Naive B cell (primary cell): ENCODE measurements at regions not wholly inside any gene's neighbourhood (a gene's known extent, or its start where the extent isn't known, plus 50 kb on each side); places are given as distances from the start of the nearest gene placed in this dataset.

Experiments used
- ATAC-seq, 2 donors: fragments of 150-1000 bp; cut with Tn5 transposase; 2 replicates each; pipeline ENCODE4 v1.10.0; 2021; ENCODE audit warnings: low read depth in 2 of 2, mild to moderate bottlenecking in 2 of 2, moderate library complexity in 2 of 2
- DNase-seq: peaks from one replicate; pipeline ENCODE4 v3.0.0; 2022
- H3K27ac Mint-ChIP-seq, 6 donors: one replicate each; pipeline ENCODE4 v1.8.0; 2020 to 2022; ENCODE audit warnings: mild to moderate bottlenecking in 6 of 6, mixed read lengths in 6 of 6, moderate library complexity in 5 of 6, inconsistent platforms in 2 of 6
- H3K27me3 Mint-ChIP-seq, 3 donors: one replicate each; pipeline ENCODE4 v1.8.0; 2021 to 2022; ENCODE audit warnings: mixed read lengths in 3 of 3, mild to moderate bottlenecking in 1 of 3
- H3K36me3 Mint-ChIP-seq, 2 donors: one replicate each; pipeline ENCODE4 v1.8.0; 2020 to 2022; ENCODE audit warnings: mixed read lengths in 2 of 2, inconsistent platforms in 1 of 2, mild to moderate bottlenecking in 1 of 2
- H3K4me1 Mint-ChIP-seq, 3 donors: one replicate each; pipeline ENCODE4 v1.8.0; 2020 to 2022; ENCODE audit warnings: mixed read lengths in 3 of 3, inconsistent platforms in 1 of 3, mild to moderate bottlenecking in 1 of 3, moderate library complexity in 1 of 3
- H3K4me3 Mint-ChIP-seq, 8 donors: one replicate each; pipeline ENCODE4 v1.8.0; 2020 to 2022; ENCODE audit warnings: mild to moderate bottlenecking in 8 of 8, mixed read lengths in 8 of 8, moderate library complexity in 8 of 8, inconsistent platforms in 2 of 8
- H3K9me3 Mint-ChIP-seq, 7 donors: one replicate each; pipeline ENCODE4 v1.8.0; 2020 to 2022; ENCODE audit warnings: mixed read lengths in 7 of 7, mild to moderate bottlenecking in 5 of 7, inconsistent platforms in 2 of 7, moderate library complexity in 1 of 7

- H3K27ac Mint-ChIP-seq = no peak overlapping the region
- H3K27me3 Mint-ChIP-seq = peaks cover 0 to 4% (median 0%) of the 10 kb centered on the region in 3 donors
- DNase-seq (no peak), ATAC-seq (no peak)
- H3K4me1 Mint-ChIP-seq = no peaks in the 10 kb centered on the region
- H3K4me3 Mint-ChIP-seq = no peak overlapping the region
- peaks cover 7 to 18% of the 10 kb centered on the region in 2 donors for H3K36me3 Mint-ChIP-seq
- H3K9me3 Mint-ChIP-seq = peaks cover 11 to 62% (median 21%) of the 10 kb centered on the region in 7 donors
These were observed 83.8 kb upstream of the LARGE1 start for GRCh38 chr22:34004058-34004457.

GRCh38 chr22:34010259-34010658 lies 90.0 kb upstream of the LARGE1 start:
- Mint-ChIP-seq H3K4me3 (peak overlapping the region in 1 of 8 donors; percentile 48), H3K27me3 (peaks cover 4 to 16% (median 14%) of the 10 kb centered on the region in 3 donors), H3K27ac (no peak overlapping the region), H3K4me1 (no peaks in the 10 kb centered on the region), H3K9me3 (peaks cover 12 to 46% (median 24%) of the 10 kb centered on the region in 7 donors), H3K36me3 (peaks cover 7 to 9% of the 10 kb centered on the region in 2 donors)
- DNase-seq (no peak), ATAC-seq (no peak)

- H3K4me3 Mint-ChIP-seq = no peak overlapping the region
- DNase-seq (no peak), ATAC-seq (no peak)
- no peak overlapping the region for H3K27ac Mint-ChIP-seq
- H3K36me3 Mint-ChIP-seq = peaks cover 0 to 9% of the 10 kb centered on the region in 2 donors
- H3K27me3 Mint-ChIP-seq = peaks cover 9 to 14% (median 9%) of the 10 kb centered on the region in 3 donors
- H3K9me3 Mint-ChIP-seq = peaks cover 10 to 29% (median 19%) of the 10 kb centered on the region in 7 donors
- H3K4me1 Mint-ChIP-seq = no peaks in the 10 kb centered on the region
These were observed 95.4 kb upstream of the LARGE1 start for GRCh38 chr22:34015642-34016041.

DNA sequence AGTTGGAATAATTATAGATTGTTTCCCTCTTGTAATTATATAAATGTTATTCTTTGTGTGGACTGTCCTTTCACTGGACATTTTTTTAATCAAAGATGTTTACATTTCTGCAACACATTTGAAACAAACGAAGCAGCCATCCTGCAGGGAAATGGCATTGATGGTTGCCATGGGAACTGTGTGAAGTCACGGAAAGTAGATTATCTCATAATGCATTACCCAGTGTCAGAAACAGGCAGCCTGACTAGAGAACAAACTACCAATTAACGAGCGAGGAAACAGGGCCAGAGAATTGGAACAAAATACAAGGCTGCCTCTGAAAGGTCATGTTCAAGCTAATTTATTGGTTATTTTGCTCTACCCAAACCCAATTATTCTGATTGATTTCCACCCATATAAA lies 96.9 kb upstream of the LARGE1 start:
- DNase-seq = no peak
- Mint-ChIP-seq H3K4me3 (no peak overlapping the region), H3K36me3 (peaks cover 0 to 9% of the 10 kb centered on the region in 2 donors), H3K27ac (no peak overlapping the region), H3K9me3 (peaks cover 10 to 29% (median 16%) of the 10 kb centered on the region in 7 donors), H3K4me1 (no peaks in the 10 kb centered on the region), H3K27me3 (peaks cover 7 to 16% (median 11%) of the 10 kb centered on the region in 3 donors)
- ATAC-seq = no peak

GRCh38 chr22:34019190-34019845 lies 99.0 kb upstream of the LARGE1 start:
- Mint-ChIP-seq H3K4me3 (no peak overlapping the region), H3K27ac (peak overlapping the region in 1 of 6 donors; percentile 6), H3K27me3 (peaks cover 7 to 20% (median 15%) of the 10 kb centered on the region in 3 donors), H3K36me3 (peaks cover 0 to 9% of the 10 kb centered on the region in 2 donors), H3K9me3 (peaks cover 7 to 25% (median 15%) of the 10 kb centered on the region in 7 donors), H3K4me1 (no peaks in the 10 kb centered on the region)
- ATAC-seq (no peak), DNase-seq (no peak)

GRCh38 chr22:34035209-34035608 lies 114.9 kb upstream of the LARGE1 start:
- Mint-ChIP-seq H3K9me3 (peaks cover 3 to 20% (median 9%) of the 10 kb centered on the region in 7 donors), H3K27ac (no peak overlapping the region), H3K36me3 (peaks cover 0 to 8% of the 10 kb centered on the region in 2 donors), H3K4me1 (no peaks in the 10 kb centered on the region), H3K4me3 (no peak overlapping the region), H3K27me3 (peaks cover 11 to 39% (median 16%) of the 10 kb centered on the region in 3 donors)
- DNase-seq = no peak
- no peak for ATAC-seq

DNA sequence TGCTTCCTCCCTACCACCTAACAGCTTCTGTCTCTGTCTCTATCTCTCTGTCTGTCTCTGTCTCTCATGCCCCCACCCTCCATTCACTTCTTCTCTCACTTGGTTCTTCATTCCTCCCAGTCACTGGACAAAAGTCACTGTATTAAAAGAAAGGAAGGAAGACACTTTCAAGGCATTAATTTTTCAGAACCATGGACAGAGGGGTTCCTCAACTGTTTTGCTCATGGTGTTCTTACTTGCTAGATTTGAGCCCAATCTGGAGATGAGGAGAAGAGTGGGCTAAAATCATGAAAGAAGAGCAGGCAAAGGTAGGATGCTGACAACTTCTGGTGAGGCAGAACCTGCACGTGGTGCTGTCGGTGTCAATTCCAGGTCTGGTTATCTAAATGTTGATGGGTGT lies 116.7 kb upstream of the LARGE1 start:
- ATAC-seq = no peak
- Mint-ChIP-seq H3K27me3 (peaks cover 11 to 41% (median 16%) of the 10 kb centered on the region in 3 donors), H3K27ac (peak overlapping the region in 1 of 6 donors; percentile 3), H3K36me3 (peaks cover 0 to 4% of the 10 kb centered on the region in 2 donors), H3K4me3 (no peak overlapping the region), H3K4me1 (no peaks in the 10 kb centered on the region), H3K9me3 (peaks cover 0 to 10% (median 3%) of the 10 kb centered on the region in 7 donors)
- DNase-seq = no peak

DNA sequence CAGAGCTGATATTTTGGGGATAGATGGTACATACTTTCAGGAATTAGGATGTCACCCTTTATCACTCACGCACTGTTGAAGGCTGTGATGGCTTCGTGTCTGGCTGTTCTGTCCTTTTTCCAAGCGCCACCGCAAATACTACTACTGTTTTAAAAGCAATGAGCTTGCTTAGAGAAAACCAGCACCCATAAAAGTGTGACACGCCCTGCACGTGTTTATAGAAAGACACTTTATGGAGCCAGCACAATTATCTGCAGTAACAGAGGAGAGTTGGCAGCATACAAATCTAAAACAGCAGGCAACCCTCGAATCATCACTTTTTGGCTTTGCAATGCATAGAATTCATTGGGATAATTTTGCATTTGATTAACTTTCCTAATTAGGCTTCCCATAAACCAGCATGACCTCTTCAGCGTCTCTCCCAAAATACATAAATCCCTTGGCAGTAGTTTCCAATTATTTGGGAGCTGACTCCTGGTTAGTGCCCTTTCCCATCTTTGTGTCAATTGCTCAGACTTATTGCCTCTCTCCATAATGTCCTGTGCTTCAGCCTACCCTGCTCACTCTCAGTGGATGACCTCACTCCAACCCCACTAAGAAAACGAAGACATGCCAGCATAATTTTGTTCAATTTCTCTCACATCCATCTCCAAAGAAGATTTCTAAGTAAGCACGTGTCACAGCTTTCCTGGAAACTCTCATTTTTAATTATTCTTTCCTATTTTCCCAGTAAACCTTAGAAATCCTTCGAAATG lies 118.7 kb upstream of the LARGE1 start:
- no peaks in the 10 kb centered on the region for H3K36me3 Mint-ChIP-seq
- H3K4me3 Mint-ChIP-seq = no peak overlapping the region
- no peaks in the 10 kb centered on the region for H3K4me1 Mint-ChIP-seq
- H3K27ac Mint-ChIP-seq = no peak overlapping the region
- peaks cover 8 to 34% (median 11%) of the 10 kb centered on the region in 3 donors for H3K27me3 Mint-ChIP-seq
- DNase-seq (no peak), ATAC-seq (no peak)
- peaks cover 0 to 9% (median 0%) of the 10 kb centered on the region in 7 donors for H3K9me3 Mint-ChIP-seq

GRCh38 chr22:34045311-34045710 lies 125.0 kb upstream of the LARGE1 start:
- Mint-ChIP-seq H3K36me3 (no peaks in the 10 kb centered on the region), H3K27me3 (peaks cover 8 to 13% (median 11%) of the 10 kb centered on the region in 3 donors), H3K4me3 (no peak overlapping the region), H3K27ac (no peak overlapping the region), H3K9me3 (peaks cover 0 to 2% (median 0%) of the 10 kb centered on the region in 7 donors), H3K4me1 (no peaks in the 10 kb centered on the region)
- ATAC-seq (no peak), DNase-seq (no peak)

DNA sequence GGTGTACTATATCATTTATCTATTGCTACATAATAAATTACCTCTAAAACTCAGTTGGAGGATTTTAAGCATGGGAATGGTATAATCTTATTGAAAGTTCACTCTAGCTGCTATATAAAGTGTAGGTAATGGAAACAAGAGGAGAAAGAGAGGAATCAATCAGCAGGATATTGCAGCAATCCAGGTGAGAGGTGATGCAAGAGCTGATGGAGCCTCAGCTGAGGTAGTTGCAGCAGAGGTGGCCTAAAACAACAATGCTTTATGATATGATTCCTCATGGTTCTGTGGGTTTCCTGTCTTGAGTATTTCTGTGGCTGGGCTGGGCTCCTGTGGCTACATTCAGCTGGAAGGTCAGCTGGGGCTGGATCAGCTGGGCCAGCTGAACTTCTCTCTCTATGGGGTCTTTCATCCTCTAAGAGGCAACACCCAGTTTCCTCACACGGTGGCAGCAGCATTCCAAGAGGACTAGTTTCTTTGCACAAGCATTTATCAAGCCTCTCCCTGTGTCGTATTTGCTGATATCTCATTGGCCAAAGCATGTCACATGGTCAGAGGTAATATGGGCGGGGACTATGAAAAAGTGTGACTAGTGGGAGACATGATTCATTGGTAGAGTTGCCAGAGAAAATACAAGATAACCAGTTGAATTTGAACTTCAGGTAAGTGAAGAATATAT lies 135.4 kb upstream of the LARGE1 start:
- H3K27me3 Mint-ChIP-seq = peaks cover 5 to 20% (median 18%) of the 10 kb centered on the region in 3 donors
- H3K4me1 Mint-ChIP-seq = no peaks in the 10 kb centered on the region
- DNase-seq (no peak), ATAC-seq (no peak)
- H3K9me3 Mint-ChIP-seq = peaks cover 4 to 33% (median 16%) of the 10 kb centered on the region in 7 donors
- no peaks in the 10 kb centered on the region for H3K36me3 Mint-ChIP-seq
- no peak overlapping the region for H3K27ac Mint-ChIP-seq
- no peak overlapping the region for H3K4me3 Mint-ChIP-seq

- peaks cover 6 to 33% (median 16%) of the 10 kb centered on the region in 7 donors for H3K9me3 Mint-ChIP-seq
- H3K36me3 Mint-ChIP-seq = no peaks in the 10 kb centered on the region
- H3K4me1 Mint-ChIP-seq = no peaks in the 10 kb centered on the region
- ATAC-seq (no peak), DNase-seq (no peak)
- H3K4me3 Mint-ChIP-seq = no peak overlapping the region
- H3K27me3 Mint-ChIP-seq = peaks cover 0 to 21% (median 16%) of the 10 kb centered on the region in 3 donors
- no peak overlapping the region for H3K27ac Mint-ChIP-seq
These were observed 137.4 kb upstream of the LARGE1 start for GRCh38 chr22:34057726-34058125.

DNA sequence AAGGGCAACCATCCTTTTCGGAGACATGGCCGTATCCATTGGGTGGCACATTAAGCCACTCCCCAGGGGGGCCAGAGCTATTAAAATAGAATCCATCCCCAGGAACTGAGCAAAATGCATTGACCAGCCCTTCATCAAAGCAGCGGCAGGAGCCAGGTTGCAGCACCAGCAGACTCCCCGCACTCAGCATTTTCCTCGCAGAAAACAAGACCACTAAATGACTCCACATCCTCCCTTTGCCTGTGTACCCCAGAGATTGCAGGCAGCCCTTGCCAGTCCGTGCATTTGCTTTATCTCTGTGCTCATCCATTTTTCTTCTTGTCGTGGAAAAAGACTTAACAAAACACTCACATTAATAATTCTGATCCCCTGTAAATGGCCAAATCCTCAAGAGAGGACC lies 144.4 kb upstream of the LARGE1 start:
- Mint-ChIP-seq H3K27me3 (peaks cover 10 to 21% (median 11%) of the 10 kb centered on the region in 3 donors), H3K36me3 (no peaks in the 10 kb centered on the region), H3K4me1 (no peaks in the 10 kb centered on the region), H3K9me3 (peaks cover 0 to 7% (median 5%) of the 10 kb centered on the region in 7 donors), H3K4me3 (no peak overlapping the region), H3K27ac (peak overlapping the region in 1 of 6 donors; percentile 24)
- ATAC-seq = no peak
- DNase-seq = no peak

- Mint-ChIP-seq H3K4me3 (no peak overlapping the region), H3K36me3 (no peaks in the 10 kb centered on the region), H3K27me3 (peaks cover 11 to 27% (median 20%) of the 10 kb centered on the region in 3 donors), H3K4me1 (no peaks in the 10 kb centered on the region), H3K9me3 (peaks cover 0 to 2% (median 0%) of the 10 kb centered on the region in 7 donors), H3K27ac (no peak overlapping the region)
- DNase-seq = no peak
- no peak for ATAC-seq
These were observed 146.8 kb upstream of the LARGE1 start for GRCh38 chr22:34067031-34067430.
